ENCODE measurements at regions not wholly inside any gene's neighbourhood (a gene's known extent, or its start where the extent isn't known, plus 50 kb on each side); places are given as distances from the start of the nearest gene placed in this dataset.

GRCh38 chr11:92789761-92790160 is 179.7 kb upstream of the MTNR1B start:
- 11% methylated on average over 7 of the region's 9 CpGs for WGBS (ENCODE audit: low lambda C conversion rate)

More at GRCh38 chr11:92789761-92790160, 179.7 kb upstream of the MTNR1B start:
- no TSS peak for BruUV-seq (replicated peaks)
- no peaks in the 10 kb centered on the region for H4K20me1 ChIP-seq (ENCODE audit: insufficient read depth, low read length)
- H2AFZ ChIP-seq (ENCODE audit: low read length): no peak overlapping the region
- no peak overlapping the region for H3K9ac ChIP-seq (ENCODE audit: insufficient read depth, low read depth, low read length)
- no peaks in the 10 kb centered on the region for H3K36me3 ChIP-seq (replicated peaks in 1 of 2; ENCODE audit: control insufficient read depth in 1 of 2, insufficient read depth in 2 of 2, low read length in 2 of 2)
- H3K9me3 ChIP-seq (ENCODE audit: low read length): no peaks in the 10 kb centered on the region
- H3K27me3 ChIP-seq (ENCODE audit: control insufficient read depth in 1 of 2, insufficient read depth in 2 of 2, low read length in 2 of 2): 0 out of 5 replicates have a peak, but pooled peaks cover 0 to 3% of the 10 kb centered on the region in 2 experiments
- no peak overlapping the region for H3K4me3 ChIP-seq (replicated peaks in 1 of 3; ENCODE audit: insufficient read depth in 1 of 3, low read depth in 2 of 3, low read length in 3 of 3)
- intact Hi-C loops (cut with micrococcal nuclease; ENCODE audit: unreplicated experiment) (no loop called here), in situ Hi-C loops (cut with HindIII; ENCODE audit: extremely low pct_ligation_motif_present, low pct_unique_long_range_greater_than_20kb) (no loop called here)
- CTCF ChIA-PET (ENCODE audit: low intra/inter-chr PET ratio, low total read pairs): no interaction called here
- no peaks in the 10 kb centered on the region for H3K79me2 ChIP-seq (ENCODE audit: insufficient read depth, low read length)
- no peak overlapping the region for H3K4me2 ChIP-seq (ENCODE audit: low read depth, low read length)
- FAIRE-seq: no peak
- TF ChIP-seq ZNF678 (CRISPR knock-in tag; IDR thresholded peaks at IDR 0.05): no peak
- no peak for TF ChIP-seq ZNF891 (CRISPR knock-in tag; IDR thresholded peaks at IDR 0.05)
- no peak for TF ChIP-seq NKX3-1 (CRISPR knock-in tag; IDR thresholded peaks at IDR 0.05)
- no peak for TF ChIP-seq STAT5B (CRISPR knock-in tag; IDR thresholded peaks at IDR 0.05)
- TF ChIP-seq TAF1 (CRISPR knock-in tag; IDR thresholded peaks at IDR 0.05): no peak
- TF ChIP-seq ZNF407 (CRISPR knock-in tag; IDR thresholded peaks at IDR 0.05; ENCODE audit: not compliant biosample characterization): no peak
- TF ChIP-seq RFXANK (CRISPR knock-in tag; IDR thresholded peaks at IDR 0.05): no peak
- no peak for DNase-seq (ENCODE audit: low spot score)
- H3K4me1 ChIP-seq (ENCODE audit: insufficient read depth, low read length): no peaks in the 10 kb centered on the region
- H3K27ac ChIP-seq (ENCODE audit: extremely low read length, insufficient read depth, low read length): no peak overlapping the region
- ATAC-seq: no peak
- POLR2A ChIA-PET: no interaction called here
